SIG-M5 treated with dmso at 0.1 percent for 504 hours (cell line): ENCODE measurements at regions not wholly inside any gene's neighbourhood (a gene's known extent, or its start where the extent isn't known, plus 50 kb on each side); places are given as distances from the start of the nearest gene placed in this dataset.
"Not testable (repeated sequence)": the region's sequence is repeated elsewhere in the genome, so short reads cannot be mapped to it uniquely, and the experiment has no call there.

Experiments
- DNase-seq: peaks from one replicate; lab custom pipeline; 2025; ENCODE audit not compliant: unreplicated experiment; lab: John Stamatoyannopoulos, UW

DNA sequence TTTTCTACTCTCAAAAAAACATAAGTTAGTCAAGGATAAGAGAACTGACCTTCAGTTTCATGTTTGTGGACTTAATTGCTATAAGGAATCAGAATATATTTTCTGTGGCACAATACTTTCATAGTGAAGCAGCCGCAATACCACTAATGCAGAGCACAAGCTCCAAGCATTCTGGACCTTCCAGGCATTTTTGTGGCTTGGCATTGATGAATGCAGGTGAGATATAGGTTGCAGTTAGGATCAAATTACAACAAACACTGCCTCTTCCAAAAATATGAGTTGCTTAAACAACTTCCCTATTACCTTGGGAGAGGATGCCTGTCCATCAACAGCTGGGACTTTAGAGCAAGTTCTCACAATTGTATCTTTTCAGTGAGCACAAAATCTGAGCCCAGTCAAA lies 162.8 kb upstream of the RSPO3 start:
- DNase-seq, result no peak

DNA sequence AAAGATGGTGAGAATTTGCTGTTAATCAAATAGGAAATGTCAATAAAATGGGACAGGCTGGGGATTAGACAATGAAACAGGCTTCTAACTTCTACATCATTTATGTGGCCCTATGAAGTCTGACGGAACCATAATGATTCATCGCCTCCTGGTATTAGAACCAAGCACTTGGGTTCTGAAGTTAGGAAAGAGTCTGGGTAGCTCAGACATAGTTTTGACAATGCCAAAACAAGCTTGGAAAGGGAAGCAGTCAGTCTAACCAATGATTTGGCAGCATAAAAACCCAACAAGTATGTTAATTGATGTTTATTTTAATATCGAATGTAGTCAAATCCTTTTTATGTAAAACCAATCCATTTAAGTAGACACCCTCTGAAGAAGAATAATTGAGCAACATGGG lies 160.8 kb upstream of the RSPO3 start:
- no peak for DNase-seq

DNA sequence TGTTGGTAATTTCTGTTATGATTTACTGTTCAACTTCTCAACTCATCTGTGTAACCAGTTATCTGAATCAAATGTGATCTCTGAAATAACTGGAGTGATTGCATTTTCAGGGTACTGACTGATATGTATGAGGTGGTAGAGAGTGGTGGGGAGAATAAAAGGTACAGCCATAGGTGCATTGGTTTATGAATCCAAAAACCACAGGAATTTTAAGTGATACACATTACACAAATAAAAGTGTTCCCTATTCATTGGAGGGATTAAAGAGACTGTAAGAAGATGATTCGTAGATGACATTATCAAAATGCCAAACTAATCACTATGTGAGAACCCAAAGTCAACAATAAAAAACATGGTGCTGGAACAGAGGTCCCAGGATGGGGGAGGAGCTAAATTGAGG lies 158.7 kb upstream of the RSPO3 start:
- DNase-seq, result no peak

DNA sequence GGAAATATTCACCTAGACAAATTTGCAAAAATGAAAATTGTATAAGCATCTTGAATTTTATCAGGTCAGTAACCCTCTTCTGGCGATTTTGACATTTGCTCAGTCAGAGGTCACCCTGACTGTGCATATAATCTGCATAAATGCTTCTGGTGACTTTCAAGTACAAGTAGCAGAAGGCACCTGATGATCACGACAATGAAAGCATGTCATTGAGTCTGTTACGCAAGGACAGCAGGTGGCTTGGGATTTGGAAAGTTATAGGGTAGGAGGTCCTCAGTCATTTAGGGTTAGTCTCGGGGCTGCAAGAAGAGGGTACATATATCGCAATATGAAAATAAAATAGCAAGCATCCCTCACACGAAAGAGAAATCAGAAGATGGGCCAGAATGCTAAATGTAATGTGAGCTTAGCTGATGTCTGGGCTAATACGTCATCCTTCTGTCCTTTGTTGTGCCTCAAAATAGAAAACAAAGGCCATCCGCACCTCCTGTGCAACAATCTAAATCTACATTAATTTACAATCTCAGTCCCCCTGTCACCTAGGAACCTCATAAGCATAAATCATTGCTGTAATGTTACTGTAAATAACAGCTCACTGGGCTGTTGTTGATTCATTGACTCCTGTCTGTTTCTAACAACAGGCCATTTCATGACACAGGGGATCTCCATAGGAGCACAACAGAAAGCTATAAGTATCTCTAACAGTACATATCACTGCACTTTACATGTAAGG lies 155.2 kb upstream of the RSPO3 start:
- no peak for DNase-seq

DNA sequence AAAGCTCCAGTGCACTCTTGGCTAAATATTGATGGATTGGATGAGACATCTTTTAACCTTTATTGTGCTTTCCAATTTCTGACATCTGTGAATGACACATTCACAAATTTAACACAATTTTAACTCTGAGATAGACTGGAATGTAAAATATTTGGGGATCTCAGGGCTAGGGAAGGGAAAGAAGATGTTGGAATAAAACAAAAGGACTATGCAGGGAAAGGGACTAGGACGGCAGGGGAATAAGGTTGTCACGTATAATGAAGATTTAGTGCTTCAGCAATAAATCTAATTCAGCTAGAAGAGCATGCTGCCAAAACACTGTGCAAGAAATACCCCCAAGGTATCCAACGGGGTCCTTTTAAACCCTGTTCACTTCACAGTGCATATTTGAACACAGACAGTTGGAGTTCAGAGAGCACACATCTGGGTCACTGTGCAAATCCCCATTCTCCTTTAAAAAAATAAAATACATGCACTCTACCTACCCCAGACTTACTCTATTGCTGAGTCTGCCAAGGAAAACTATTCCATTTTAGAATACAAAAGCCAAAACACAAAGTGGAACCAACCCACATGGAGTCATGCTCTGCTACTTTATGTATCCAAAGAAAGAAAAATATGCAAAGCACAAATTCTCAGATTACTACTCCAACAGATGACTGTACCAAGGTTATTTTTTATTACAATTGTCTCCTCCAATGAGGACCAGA lies 151.0 kb upstream of the RSPO3 start:
- DNase-seq, result no peak

DNA sequence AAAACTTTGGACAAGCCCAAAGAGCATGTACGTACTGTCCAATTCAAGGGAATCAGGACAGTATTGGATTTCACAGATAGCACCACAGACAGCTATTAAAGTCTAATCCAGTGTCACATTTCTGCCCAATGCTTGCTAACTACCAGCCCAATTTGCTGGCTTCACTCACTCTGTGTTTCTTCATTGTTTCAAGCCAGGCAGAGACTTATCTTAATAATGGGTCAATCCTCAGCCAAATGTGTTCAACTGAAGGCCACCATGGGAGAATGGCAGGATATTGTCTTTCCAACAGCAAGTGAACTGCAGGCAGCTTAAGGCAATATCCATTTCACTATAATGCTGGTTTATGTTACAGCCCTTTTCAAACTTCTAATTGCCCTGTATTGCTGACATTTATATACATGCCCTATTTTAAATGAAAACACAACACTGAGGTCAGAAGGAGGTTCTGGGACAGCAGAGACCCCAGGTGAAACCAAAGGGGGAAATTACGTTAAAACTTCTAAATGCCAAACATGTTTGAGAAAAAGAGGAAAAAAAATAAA lies 142.1 kb upstream of the RSPO3 start:
- DNase-seq, result no peak

DNA sequence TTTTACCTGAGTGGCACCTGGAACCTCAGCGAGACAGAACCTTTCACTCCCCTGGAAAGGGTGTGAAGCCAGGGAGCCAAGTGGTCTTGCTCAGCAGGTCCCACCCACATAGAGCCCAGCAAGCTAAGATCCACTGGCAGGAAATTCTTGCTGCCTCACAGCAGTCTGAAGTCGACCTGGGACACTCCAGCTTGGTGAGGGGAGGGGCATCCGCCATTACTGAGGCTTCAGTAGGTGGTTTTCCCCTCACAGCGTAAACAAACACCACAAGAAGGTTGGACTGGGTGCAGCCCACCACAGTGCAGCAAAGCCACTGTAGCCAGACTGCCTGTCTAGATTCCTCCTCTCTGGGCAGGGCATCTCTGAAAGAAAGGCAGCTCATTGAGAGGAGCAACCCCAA lies 134.7 kb upstream of the RSPO3 start:
- DNase-seq, result no peak

DNA sequence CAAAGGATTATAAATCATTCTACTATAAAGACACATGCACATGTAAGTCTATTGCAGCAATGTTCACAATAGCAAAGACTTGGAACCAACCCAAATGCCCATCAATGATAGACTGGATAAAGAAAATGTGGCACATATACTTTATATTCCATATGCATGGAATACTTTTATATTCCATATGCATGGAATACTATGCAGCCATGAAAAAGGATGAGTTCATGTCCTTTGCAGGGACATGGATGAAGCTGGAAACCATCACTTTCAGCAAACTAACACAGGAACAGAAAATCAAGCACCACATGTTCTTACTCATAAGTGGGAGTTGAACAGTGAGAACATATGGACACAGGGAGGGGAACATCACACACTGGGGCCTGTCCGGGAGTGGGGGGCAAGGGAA lies 130.3 kb upstream of the RSPO3 start:
- not testable (repeated sequence) for DNase-seq

DNA sequence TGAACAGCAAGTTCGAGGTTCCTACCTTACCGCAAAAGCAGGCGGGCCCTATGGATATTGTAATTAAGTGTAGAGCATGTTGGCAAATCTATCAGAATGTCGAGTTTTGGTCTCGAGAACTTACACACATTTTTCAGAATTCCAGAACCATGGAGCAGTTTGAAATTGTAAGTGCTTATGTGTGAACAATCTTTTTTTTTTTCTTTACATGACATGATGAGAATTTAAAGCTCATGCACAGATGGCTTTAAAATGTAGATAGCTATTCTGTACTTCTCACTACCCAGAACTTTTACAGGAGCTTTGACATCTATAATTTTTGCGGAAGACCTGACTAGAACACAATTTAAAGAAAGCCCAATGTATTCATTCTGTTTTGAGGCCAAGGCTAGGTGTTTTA lies 117.8 kb upstream of the RSPO3 start:
- no peak for DNase-seq

DNA sequence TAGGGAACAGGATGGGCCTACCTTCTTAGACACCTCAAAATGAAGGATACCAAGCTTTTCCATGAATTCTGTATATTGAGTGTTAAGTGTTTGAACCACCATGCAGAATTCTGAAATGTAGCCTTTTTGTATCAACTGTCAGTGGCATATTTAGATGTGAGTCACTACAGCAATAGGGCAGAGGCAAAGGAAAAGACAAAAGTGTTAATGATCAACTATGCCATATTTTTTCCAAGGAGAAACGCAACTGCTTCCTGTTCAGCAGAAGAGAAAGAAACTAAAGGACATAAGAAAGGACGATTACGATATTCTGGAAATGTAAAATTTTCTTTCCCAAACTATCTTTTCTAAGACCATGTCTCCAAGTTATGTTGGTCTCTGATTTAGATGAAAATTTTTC lies 104.6 kb upstream of the RSPO3 start:
- DNase-seq, result no peak

DNA sequence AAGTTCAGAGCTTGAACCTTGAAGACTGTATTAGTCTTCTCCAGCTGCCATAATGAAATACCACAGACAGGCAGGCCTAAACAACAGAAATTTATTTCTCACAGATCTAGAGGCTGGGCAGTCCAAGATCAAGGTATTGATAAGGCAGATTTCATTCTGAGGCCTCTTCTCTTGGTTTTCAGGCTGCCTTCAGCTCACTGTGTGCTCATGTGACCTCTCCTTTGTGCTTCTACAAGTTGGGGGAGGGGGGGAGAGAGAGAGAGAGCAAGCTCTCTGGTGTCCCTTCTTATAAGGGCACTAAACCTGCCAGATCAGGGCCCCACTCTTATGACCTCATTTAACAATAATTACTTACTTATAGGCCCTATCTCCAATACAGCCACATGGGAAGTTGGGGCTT lies 102.6 kb upstream of the RSPO3 start:
- no peak for DNase-seq

DNA sequence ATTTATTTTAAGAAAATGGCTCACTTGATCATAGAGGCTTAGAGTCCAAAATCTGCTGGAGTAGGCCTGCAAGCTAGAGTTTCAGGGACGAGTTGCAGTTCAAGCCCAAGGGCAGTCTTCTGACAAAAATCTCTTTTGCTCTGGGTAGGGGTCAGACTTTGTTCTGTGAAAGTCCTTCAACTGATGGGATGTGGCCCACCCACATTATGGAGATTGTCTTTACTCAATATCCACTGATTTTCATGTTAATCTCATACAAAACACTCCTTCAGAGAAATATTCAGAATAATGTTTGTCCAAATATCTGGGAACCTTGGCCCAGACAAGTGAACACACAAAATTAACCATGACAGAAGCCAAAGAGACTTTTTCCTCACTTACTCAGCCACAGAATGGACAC lies 98.6 kb upstream of the RSPO3 start:
- DNase-seq, result no peak

DNA sequence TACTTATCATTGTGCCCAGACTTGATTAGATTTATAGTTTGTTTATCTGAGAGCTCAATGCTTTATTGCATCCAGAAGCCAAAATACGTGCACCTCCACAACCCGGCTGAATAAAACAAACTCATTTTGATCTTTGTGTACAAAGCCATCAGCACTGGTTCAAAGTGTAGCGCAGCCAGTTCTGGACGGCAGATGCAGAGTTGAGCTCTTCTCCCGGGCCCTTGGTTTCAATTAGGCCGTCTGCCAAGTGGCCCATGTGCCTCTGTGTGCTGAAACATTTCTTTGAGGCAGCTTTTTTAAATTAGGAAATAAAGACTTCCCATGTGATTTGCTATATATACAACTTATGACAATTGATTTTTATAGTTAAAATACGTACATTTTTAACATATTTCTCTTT lies 96.2 kb upstream of the RSPO3 start:
- DNase-seq, result no peak

DNA sequence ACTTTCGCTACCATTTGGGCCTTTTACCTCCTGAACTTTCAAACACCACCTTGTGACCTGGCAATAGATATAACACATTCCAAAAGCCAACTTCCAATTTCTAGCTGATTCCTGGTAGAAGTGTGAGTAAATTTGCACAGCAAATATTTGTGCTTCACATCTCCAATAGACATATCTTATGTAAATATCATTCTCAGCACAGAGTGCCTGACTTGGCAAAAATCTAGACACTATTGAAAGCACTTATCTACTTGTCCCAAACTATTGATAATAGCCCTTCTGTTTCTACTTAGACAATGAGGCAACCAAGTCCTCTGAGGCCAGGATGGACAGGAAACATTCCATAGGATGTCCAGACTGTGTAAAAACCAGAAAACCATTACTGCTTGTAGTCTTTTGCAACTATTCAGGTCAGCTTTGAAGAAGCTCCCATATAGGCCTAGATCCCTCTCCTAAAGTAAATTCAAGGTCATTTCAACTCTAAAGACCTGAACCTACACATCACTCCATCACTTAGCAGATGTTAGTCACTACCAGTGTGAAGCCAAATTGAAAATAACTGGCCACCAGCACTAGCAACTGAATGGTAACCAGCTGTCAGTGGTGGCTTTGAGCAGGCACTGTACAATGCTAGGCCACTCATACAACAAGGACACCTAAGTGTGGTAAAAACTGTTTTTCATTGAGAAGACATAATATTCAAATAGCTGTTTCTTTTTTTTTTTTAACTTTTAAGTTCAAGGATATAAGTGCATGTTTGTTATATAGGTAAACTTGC lies 95.3 kb upstream of the RSPO3 start:
- DNase-seq, result no peak

DNA sequence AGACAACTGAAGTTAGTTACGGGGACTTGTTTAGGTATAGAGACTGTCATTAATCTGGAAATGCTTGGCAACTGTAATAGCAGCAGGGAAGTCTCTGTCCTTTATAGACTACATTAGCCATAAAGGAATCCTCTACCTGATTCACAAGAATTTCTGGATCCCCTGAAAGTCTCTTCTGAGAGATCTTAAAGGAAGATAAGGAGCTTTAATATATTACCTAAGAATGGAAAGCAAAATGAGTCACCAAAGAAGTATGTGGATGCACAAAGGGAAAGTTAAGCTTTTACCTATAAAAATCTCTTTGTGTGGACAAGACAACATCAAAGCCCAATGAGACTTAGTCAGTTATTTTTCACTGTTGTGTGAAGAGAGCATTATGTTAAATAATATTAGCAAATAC lies 92.2 kb upstream of the RSPO3 start:
- DNase-seq, result no peak

DNA sequence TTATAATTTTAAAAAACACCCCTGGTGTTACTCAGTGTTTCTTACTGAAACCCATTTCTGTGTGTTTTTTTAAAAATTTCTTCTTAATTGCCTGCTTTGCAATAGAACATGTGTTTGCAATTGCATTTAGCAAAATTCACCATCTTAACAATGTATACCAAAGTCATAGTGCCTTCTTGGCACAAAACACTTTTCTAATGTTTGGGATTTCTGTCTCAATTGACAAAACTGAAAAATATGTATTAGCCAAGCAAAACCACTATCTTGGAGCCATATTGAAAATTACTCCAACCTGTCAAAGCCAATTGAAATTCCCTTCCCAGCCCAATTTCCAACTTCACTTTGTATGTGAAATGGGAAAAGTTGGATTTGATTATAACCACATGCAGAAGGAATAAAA lies 88.4 kb upstream of the RSPO3 start:
- no peak for DNase-seq

DNA sequence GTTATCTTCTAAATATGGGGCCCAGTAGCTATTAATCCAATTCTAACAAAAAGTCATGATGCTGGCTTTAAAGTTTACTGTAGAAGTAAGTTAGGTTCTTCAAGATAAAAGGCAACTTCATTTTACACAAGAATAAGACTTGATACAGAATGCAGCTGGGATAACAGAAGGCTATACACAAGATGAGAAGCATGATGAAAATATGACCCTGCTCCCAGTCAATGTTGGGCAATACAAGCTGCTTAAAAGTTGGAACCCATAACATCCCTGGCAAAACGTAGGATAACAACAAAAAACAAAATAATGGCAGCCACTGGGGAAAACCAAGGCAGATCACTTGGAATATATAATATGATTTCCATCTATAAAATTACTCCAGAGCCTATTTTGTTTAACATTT lies 87.6 kb upstream of the RSPO3 start:
- no peak for DNase-seq

DNA sequence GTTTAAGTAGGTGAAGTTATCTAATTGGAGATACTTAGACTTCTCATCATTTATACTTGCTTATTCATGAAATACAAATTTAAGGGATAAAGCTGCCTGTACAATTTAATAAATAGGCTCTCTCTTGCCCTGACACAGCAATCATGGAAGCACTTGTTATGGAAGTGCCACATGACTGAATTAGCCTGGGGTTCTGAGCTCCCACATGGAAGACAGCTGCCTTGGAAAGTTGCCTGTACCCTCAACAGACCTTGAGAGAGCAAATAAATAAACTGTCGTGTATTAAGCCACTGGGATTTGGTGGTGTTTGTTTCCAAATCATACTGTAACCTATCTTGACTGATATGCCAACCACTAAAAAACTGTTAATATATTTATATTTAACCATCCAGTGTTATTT lies 87.0 kb upstream of the RSPO3 start:
- DNase-seq, result no peak

DNA sequence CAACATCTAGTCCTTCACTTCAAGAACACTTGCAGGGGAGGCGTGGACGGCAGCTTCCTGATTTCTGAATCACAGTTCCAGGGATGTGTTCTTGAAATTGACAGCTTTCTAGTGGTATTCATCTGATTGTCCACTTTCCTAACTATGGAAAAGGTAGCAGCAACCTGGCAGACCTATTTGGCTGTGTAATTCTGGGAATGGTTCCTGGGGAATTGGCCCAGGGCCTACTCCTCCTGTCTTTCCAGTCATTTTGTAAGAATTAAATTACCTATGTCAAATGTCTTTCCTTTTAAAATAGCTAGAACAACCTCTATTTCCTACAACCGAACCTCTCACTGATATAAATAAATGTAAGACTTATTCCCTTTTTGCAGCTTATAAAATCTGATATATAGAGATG lies 85.5 kb upstream of the RSPO3 start:
- no peak for DNase-seq

DNA sequence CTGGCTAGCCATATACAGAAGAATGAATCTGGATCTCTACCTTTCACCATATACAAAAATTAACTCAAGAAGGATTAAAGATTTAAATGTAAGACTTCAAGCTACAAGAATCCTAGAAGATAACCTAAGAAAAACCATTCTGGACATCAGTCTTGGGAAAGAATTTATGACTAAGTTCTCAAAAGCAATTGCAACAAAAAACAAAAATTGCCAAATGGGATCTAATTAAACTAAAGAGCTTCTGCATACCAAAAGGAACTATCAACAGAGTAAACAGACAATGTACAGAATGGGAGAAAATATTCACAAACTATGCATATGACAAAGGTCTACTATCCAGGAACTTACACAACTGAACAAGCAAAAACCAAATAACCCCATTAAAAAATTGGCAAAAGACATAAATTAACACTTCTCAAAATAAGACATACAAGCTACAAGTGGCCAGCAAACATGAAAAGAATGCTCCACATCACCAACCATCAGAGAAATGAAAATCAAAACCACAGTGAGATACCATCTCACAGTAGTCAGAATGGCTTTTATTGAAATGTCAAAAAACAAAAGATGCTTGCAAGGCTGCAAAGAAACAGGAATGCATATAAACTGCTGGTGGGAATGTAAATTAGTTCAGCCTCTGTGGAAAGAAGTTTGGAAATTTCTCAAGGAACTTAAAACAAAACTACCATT lies 66.8 kb upstream of the RSPO3 start:
- no peak for DNase-seq
